ENCODE measurements at regions not wholly inside any gene's neighbourhood (a gene's known extent, or its start where the extent isn't known, plus 50 kb on each side); places are given as distances from the start of the nearest gene placed in this dataset.
A peak's percentile ranks its signal among the peaks of the same experiment; 100 is the strongest.
"Not testable (repeated sequence)": the region's sequence is repeated elsewhere in the genome, so short reads cannot be mapped to it uniquely, and the experiment has no call there.

DNA sequence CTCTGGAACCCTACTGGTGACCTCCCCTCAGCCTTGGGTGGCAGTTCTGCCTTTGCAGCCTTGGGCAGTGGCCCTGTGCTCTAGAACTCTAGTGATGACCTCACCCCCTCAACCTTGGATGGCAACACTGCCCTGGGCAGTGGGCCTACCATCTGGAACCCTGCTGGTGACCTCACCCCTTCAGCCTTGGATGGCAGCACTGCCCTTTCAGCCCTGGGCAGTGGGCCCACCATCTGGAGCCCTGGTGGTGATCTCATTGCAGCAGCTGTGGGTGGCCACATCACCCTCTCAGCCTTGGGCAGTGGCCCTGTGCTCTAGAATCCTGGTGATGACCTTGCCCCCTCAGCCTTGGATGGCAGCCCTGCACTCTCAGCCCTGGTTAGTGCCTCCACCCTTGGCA lies 129.3 kb downstream of the RBMX2 start:
- TF ChIP-seq ZFX (IDR thresholded peaks at IDR 0.05) = no peak
- no peak overlapping the region for H3K27ac ChIP-seq

GRCh38 chrX:130539721-130540321 lies 138.0 kb downstream of the RBMX2 start:
- TF ChIP-seq ZFX (IDR thresholded peaks at IDR 0.05) = no peak
- TF ChIP-seq CTCF (conservative IDR thresholded peaks at IDR 0.05) = peak; percentile 83
- H3K27ac ChIP-seq = no peak overlapping the region

GRCh38 chrX:130543603-130544325 lies 142.0 kb downstream of the RBMX2 start:
- TF ChIP-seq ZFX (IDR thresholded peaks at IDR 0.05) = no peak
- TF ChIP-seq CTCF (conservative IDR thresholded peaks at IDR 0.05) = no peak

GRCh38 chrX:130545796-130546195 lies 144.0 kb downstream of the RBMX2 start:
- no peak overlapping the region for H3K27ac ChIP-seq
- TF ChIP-seq CTCF (conservative IDR thresholded peaks at IDR 0.05) (no peak), ZFX (IDR thresholded peaks at IDR 0.05) (no peak)

More at GRCh38 chrX:130543603-130544325, 142.0 kb downstream of the RBMX2 start:
- no peak overlapping the region for H3K27ac ChIP-seq

DNA sequence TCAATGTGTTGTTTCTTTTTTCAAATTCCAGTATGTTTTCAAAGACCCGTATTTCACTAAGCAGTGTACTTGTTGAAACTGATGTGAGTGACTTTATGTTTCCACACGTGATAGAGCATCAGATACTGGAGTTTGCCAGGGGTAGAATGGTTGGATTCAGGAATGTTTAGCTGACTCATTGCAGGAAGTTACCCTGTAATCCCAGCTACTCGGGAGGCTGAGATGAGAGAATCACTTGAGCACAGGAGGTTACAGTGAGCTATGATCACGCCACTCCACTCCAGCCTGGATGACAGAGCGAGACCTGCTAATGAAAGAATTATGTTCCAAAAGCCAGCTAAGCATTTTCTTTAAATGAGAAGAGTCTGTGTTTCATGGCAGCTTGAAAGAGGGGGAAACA lies 147.6 kb downstream of the RBMX2 start:
- not testable (repeated sequence) for H3K27ac ChIP-seq

GRCh38 chrX:130550351-130550750 lies 148.6 kb downstream of the RBMX2 start:
- TF ChIP-seq CTCF (conservative IDR thresholded peaks at IDR 0.05) = no peak
- TF ChIP-seq ZFX (IDR thresholded peaks at IDR 0.05) = no peak
- H3K27ac ChIP-seq = no peak overlapping the region

GRCh38 chrX:130552444-130553073 lies 150.8 kb downstream of the RBMX2 start:
- H3K27ac ChIP-seq = no peak overlapping the region
- TF ChIP-seq CTCF (conservative IDR thresholded peaks at IDR 0.05) = no peak
- no peak for TF ChIP-seq ZFX (IDR thresholded peaks at IDR 0.05)

GRCh38 chrX:130555341-130555740 lies 153.6 kb downstream of the RBMX2 start:
- H3K27ac ChIP-seq = no peak overlapping the region

More at GRCh38 chrX:130555341-130555740, 153.6 kb downstream of the RBMX2 start:
- no peak for TF ChIP-seq CTCF (conservative IDR thresholded peaks at IDR 0.05)
- no peak for TF ChIP-seq ZFX (IDR thresholded peaks at IDR 0.05)
